Ascending aorta (tissue), 2 donors: ENCODE measurements at regions not wholly inside any gene's neighbourhood (a gene's known extent, or its start where the extent isn't known, plus 50 kb on each side); places are given as distances from the start of the nearest gene placed in this dataset.
A peak's percentile ranks its signal among the peaks of the same experiment; 100 is the strongest.

Experiments
- DNase-seq, 2 donors: peaks; one replicate each; pipeline ENCODE4 v3.0.0-alpha.2; 2019; ENCODE audit warnings: low spot score in 2 of 2
- H3K27ac ChIP-seq, 2 donors: fragments of 200-600 bp; sonication (generic); one replicate each; pipeline ENCODE4 v1.5.1; 2016 to 2017; ENCODE audit warnings: mild to moderate bottlenecking in 1 of 2
- H3K27me3 ChIP-seq: fragments of 200-600 bp; sonication (generic); one replicate; pipeline ENCODE4 v1.5.1; 2017
- H3K36me3 ChIP-seq, 2 donors: fragments of 200-600 bp; sonication (generic); one replicate each; pipeline ENCODE4 v1.5.1; 2016
- H3K4me1 ChIP-seq, 2 donors: fragments of 200-600 bp; sonication (generic); one replicate each; pipeline ENCODE4 v1.5.1; 2016 to 2017; ENCODE audit warnings: mild to moderate bottlenecking in 1 of 2
- H3K4me3 ChIP-seq, 2 donors: fragments of 200-600 bp; sonication (generic); one replicate each; pipeline ENCODE4 v1.5.1; 2016 to 2017; ENCODE audit warnings: mild to moderate bottlenecking in 1 of 2
- H3K9me3 ChIP-seq, 2 donors: fragments of 200-600 bp; sonication (generic); one replicate each; pipeline ENCODE4 v1.5.1; 2016
- intact Hi-C: fragments of 100-400 bp; cut with DNase I; formaldehyde crosslinking; loops from one replicate; pipeline ENCODE4 v1.15.1; 2023
- TF ChIP-seq, protein P1 (sequence below), 3 experiments: fragments of 200-600 bp in 2 of 3; fragments of 450-650 bp in 1 of 3; sonication (generic) in 2 of 3; IDR thresholded peaks; one replicate each; pipeline ENCODE4 v1.5.1; 2016 to 2019; ENCODE audit warnings: antibody characterized with exemption in 3 of 3, mild to moderate bottlenecking in 1 of 3, moderate library complexity in 1 of 3

DNA sequence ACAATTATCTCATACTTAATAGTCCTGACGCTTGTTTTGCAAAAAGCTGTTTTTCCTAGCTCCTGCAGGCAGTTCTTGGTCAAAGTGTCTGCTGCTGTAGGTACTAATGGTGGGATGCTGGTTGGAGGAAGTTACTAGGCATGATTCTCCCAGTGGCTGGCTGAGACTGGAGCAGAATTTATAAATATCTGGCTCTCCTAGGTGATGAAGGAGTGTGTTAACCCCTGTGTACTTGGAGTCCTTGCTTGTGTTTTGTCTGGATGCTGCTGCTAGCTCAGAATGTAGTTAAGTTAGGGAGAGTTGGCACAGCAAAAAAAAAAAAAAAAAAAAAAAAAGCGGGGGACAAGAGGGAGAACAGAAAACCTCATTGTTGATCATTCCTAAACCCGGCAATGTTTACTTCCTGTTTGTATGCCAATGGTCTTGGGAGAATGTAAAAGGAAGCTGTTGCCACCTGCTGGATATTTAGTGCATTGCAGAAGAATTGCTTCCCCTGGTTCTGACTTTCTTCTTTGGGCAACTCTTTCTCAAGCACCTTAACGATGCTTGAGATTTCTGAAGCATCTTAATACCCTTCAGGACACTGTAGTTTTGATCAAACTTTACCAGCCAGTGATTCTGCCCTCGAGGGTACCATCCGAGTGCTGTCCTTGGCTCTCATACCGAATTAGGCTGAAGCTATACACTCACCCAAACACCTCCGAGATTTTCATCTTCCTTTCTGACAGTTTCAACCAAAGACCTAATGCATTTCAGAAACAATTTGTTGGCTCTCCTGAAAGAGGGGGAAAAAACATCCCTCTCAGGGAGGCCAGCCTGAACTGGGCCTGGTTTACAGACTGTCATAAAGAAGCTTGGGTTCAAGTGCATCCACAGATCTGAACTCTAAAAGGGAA, 71.7 kb upstream of the WWC1 start:
- Histone ChIP-seq H3K4me3 (peak overlapping the region in 1 of 2 donors; percentile 11), H3K36me3 (no peaks in the 10 kb centered on the region), H3K4me1 (no peaks in the 10 kb centered on the region), H3K27ac (no peak overlapping the region), H3K27me3 (no peaks in the 10 kb centered on the region), H3K9me3 (no peaks in the 10 kb centered on the region)
- TF ChIP-seq, protein P1, sequence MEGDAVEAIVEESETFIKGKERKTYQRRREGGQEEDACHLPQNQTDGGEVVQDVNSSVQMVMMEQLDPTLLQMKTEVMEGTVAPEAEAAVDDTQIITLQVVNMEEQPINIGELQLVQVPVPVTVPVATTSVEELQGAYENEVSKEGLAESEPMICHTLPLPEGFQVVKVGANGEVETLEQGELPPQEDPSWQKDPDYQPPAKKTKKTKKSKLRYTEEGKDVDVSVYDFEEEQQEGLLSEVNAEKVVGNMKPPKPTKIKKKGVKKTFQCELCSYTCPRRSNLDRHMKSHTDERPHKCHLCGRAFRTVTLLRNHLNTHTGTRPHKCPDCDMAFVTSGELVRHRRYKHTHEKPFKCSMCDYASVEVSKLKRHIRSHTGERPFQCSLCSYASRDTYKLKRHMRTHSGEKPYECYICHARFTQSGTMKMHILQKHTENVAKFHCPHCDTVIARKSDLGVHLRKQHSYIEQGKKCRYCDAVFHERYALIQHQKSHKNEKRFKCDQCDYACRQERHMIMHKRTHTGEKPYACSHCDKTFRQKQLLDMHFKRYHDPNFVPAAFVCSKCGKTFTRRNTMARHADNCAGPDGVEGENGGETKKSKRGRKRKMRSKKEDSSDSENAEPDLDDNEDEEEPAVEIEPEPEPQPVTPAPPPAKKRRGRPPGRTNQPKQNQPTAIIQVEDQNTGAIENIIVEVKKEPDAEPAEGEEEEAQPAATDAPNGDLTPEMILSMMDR (IDR thresholded peaks at IDR 0.05) = peak; percentile 54 to 84 (median 77)
- intact Hi-C loops = loop anchor here (1.0 to 5.0 kb wide), 2 partner anchors 102 to 496 kb away; no protein-coding TSS in a partner anchor
- peak in 1 of 2 donors; percentile 74 for DNase-seq

GRCh38 chr5:168224085-168224484, 67.4 kb upstream of the WWC1 start:
- no peak for DNase-seq
- H3K27ac ChIP-seq = no peak overlapping the region
- no peak overlapping the region for H3K4me3 ChIP-seq
- no peaks in the 10 kb centered on the region for H3K36me3 ChIP-seq
- H3K9me3 ChIP-seq = no peaks in the 10 kb centered on the region
- H3K4me1 ChIP-seq = no peaks in the 10 kb centered on the region
- H3K27me3 ChIP-seq = no peaks in the 10 kb centered on the region
- TF ChIP-seq, protein P1 (IDR thresholded peaks at IDR 0.05) = no peak
- intact Hi-C loops = loop anchor here (5.0 kb wide), 1 partner anchor 107 kb away; no protein-coding TSS in a partner anchor

DNA sequence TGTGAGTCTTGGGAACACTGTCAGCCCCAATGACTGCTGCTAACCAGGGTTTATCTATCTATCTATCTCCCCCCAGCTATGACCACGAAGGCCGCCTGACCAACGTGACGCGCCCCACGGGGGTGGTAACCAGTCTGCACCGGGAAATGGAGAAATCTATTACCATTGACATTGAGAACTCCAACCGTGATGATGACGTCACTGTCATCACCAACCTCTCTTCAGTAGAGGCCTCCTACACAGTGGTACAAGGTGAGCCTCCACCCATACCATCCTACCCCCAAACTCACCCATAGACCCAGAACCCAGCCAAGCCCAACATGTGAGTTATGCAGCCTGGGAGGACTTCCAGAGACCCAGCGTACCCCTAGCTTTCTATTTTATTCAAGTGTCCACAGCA, 65.4 kb upstream of the WWC1 start:
- TF ChIP-seq, protein P1 (IDR thresholded peaks at IDR 0.05) = no peak
- Histone ChIP-seq H3K27ac (no peak overlapping the region), H3K4me1 (no peaks in the 10 kb centered on the region), H3K36me3 (no peaks in the 10 kb centered on the region), H3K27me3 (no peaks in the 10 kb centered on the region), H3K4me3 (no peak overlapping the region), H3K9me3 (no peaks in the 10 kb centered on the region)
- no peak for DNase-seq
- intact Hi-C loops = no loop called here

- TF ChIP-seq, protein P1 (IDR thresholded peaks at IDR 0.05) = no peak
- Histone ChIP-seq H3K36me3 (no peaks in the 10 kb centered on the region), H3K4me3 (no peak overlapping the region), H3K4me1 (no peaks in the 10 kb centered on the region), H3K9me3 (no peaks in the 10 kb centered on the region), H3K27ac (no peak overlapping the region), H3K27me3 (no peaks in the 10 kb centered on the region)
- no peak for DNase-seq
- intact Hi-C loops = no loop called here
Measured at GRCh38 chr5:168227001-168227400, 64.4 kb upstream of the WWC1 start.

DNA sequence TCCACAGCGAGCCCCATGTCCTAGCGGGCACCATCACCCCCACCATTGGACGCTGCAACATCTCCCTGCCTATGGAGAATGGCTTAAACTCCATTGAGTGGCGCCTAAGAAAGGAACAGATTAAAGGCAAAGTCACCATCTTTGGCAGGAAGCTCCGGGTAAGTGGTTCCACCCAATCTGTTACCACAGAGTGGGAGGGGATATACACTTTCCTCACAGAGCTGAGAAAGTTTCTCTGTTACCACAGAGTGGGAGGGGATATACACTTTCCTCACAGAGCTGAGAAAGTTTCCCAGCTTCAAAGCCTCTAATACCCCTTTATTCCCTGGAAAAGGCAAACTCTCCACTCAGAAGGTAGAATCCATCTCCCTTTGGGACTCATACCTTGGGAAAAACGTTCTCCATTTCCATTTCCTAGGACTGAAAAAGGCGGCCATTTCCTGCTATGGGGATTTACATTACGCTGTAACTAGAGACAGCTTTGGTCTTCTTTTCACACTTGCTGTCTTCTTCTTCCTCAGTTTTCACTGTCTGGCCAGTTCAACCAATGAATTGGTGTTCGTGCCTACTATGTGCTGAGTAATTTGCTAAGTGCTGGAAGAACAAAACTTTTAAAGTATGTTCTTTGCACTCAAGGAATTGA, 63.4 kb upstream of the WWC1 start:
- H3K27me3 ChIP-seq = no peaks in the 10 kb centered on the region
- no peak for DNase-seq
- no peak overlapping the region for H3K4me3 ChIP-seq
- TF ChIP-seq, protein P1 (IDR thresholded peaks at IDR 0.05) = no peak
- no peaks in the 10 kb centered on the region for H3K9me3 ChIP-seq
- no peaks in the 10 kb centered on the region for H3K36me3 ChIP-seq
- intact Hi-C loops = no loop called here
- H3K4me1 ChIP-seq = no peaks in the 10 kb centered on the region
- H3K27ac ChIP-seq = no peak overlapping the region
